ENCODE measurements at regions not wholly inside any gene's neighbourhood (a gene's known extent, or its start where the extent isn't known, plus 50 kb on each side); places are given as distances from the start of the nearest gene placed in this dataset.

GRCh38 chr2:120485096-120485495 lies 139.2 kb downstream of the INHBB start:
- TF ChIP-seq POLR2A (IDR thresholded peaks at IDR 0.05) = no peak
- TF ChIP-seq CTCF (IDR thresholded peaks at IDR 0.05) = no peak
